HG03520 (cell line): ENCODE measurements at regions not wholly inside any gene's neighbourhood (a gene's known extent, or its start where the extent isn't known, plus 50 kb on each side); places are given as distances from the start of the nearest gene placed in this dataset.

Source experiments
- ATAC-seq: cut with Tn5 transposase; IDR thresholded peaks from one replicate; pipeline ENCODE4 v1.9.1; 2021; ENCODE audit warnings: mild to moderate bottlenecking, moderate library complexity; ENCODE audit not compliant: unreplicated experiment

DNA sequence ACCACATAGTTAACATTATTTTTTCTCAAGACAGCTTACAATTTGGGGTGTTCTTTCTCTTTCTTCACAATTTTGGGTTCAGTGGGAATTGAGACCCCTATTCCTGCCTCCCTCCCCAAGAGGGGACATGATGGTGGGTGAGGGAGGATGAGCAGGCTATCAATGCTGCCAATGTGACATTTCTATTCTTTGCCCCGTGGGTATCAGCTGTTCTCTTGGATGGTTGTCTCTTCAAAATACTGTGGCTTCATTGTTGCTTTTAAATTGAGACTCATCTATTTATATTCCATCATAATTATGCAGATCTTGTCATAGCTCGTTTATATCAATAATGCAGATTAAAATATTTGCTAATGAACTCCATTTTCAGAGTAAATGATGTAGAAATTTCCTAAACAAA is 56.5 kb upstream of the ANO4 start:
- ATAC-seq, result no peak

DNA sequence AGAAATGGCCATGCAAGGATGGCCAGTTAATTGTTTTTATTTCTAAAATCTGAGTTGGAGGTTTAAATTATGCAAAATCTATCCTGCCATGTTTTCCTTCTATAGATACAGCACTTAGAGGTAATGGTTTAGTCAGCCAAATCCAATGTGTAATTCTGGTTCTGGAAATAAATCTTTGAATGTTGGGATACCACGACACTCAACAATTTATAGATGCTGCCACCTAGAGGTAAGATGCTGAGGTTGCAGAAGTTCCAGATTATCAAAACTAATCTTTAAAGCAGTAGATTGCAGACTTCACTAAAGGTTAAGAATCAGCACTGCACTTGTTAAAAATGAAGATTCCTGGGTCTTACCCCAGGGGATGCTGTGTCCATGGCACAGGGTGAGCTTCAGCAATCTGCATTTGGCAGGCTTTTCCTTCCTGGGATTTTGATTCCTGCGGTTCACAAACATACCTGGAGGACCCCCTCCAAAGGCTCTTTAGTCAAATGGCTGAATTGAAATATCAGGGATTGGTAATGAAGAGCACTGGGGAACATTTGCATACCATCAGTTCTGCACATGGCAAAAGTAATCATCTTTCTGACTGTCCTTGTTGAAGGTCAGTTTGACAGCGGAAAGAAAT is 53.4 kb upstream of the ANO4 start:
- no peak for ATAC-seq

DNA sequence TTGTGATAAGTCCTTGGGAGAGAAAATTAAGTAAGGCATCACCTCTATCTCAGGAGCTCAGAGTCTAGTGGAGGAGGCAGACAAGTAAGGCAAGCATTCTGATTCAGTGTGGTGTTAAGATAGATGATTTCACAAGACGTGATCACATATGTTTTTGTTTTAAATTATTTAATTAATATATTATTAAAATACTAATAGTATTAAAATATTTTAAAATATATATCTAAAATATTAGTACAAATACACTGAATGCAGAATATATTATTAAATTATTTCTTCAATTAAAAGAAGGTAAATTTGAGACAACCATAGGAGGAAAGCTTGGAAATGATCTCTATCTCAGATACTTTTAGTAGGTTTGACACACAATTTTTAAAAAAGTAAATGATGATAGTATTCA is 51.5 kb upstream of the ANO4 start:
- no peak for ATAC-seq
